HG03196 (cell line): ENCODE measurements at regions not wholly inside any gene's neighbourhood (a gene's known extent, or its start where the extent isn't known, plus 50 kb on each side); places are given as distances from the start of the nearest gene placed in this dataset.

Experiments
- ATAC-seq: cut with Tn5 transposase; IDR thresholded peaks from one replicate; pipeline ENCODE4 v1.9.1; 2021; ENCODE audit not compliant: unreplicated experiment

GRCh38 chr1:228985661-228986060 is 250.4 kb downstream of the RHOU start:
- no peak for ATAC-seq

- ATAC-seq: no peak
Observed at GRCh38 chr1:228986093-228986904, 251.0 kb downstream of the RHOU start.

- no peak for ATAC-seq
Observed at GRCh38 chr1:228987286-228987685, 252.0 kb downstream of the RHOU start.

GRCh38 chr1:228987736-228988506 is 252.6 kb downstream of the RHOU start:
- no peak for ATAC-seq

- ATAC-seq: no peak
Observed at GRCh38 chr1:228988664-228989063, 253.4 kb downstream of the RHOU start.

GRCh38 chr1:228989176-228989575 is 253.9 kb downstream of the RHOU start:
- no peak for ATAC-seq

- ATAC-seq: no peak
Observed at GRCh38 chr1:228989676-228989991, 254.4 kb downstream of the RHOU start.

- ATAC-seq: no peak
Observed at GRCh38 chr1:228989992-228990827, 254.9 kb downstream of the RHOU start.

- no peak for ATAC-seq
Observed at GRCh38 chr1:228990906-228991569, 255.8 kb downstream of the RHOU start.

GRCh38 chr1:228992044-228992443 is 256.8 kb downstream of the RHOU start:
- ATAC-seq: no peak

GRCh38 chr1:228992907-228993535 is 257.7 kb downstream of the RHOU start:
- no peak for ATAC-seq

- ATAC-seq: no peak
Observed at GRCh38 chr1:228994676-228995594, 259.7 kb downstream of the RHOU start.

- ATAC-seq: no peak
Observed at GRCh38 chr1:228996281-228996680, 261.0 kb downstream of the RHOU start.

GRCh38 chr1:228997721-228998144 is 262.5 kb downstream of the RHOU start:
- no peak for ATAC-seq

- ATAC-seq: no peak
Observed at GRCh38 chr1:228998179-228998578, 262.9 kb downstream of the RHOU start.

- no peak for ATAC-seq
Observed at GRCh38 chr1:228999446-229000170, 264.3 kb downstream of the RHOU start.

GRCh38 chr1:229000187-229000586 is 264.9 kb downstream of the RHOU start:
- no peak for ATAC-seq

GRCh38 chr1:229001467-229002011 is 266.3 kb downstream of the RHOU start:
- ATAC-seq: no peak
